Loucy (cell line): ENCODE measurements at regions not wholly inside any gene's neighbourhood (a gene's known extent, or its start where the extent isn't known, plus 50 kb on each side); places are given as distances from the start of the nearest gene placed in this dataset.
"Not testable (repeated sequence)": the region's sequence is repeated elsewhere in the genome, so short reads cannot be mapped to it uniquely, and the experiment has no call there.

Experiments used
- H2AFZ ChIP-seq: fragments of 200-600 bp; sonication (generic); 2 replicates; pipeline ENCODE4 v1.6.0; 2016; ENCODE audit warnings: antibody characterized with exemption, mild to moderate bottlenecking, low read length, moderate library complexity
- H3F3A ChIP-seq: fragments of 200-600 bp; 2 replicates; pipeline ENCODE4 v1.6.0; 2016; ENCODE audit warnings: antibody characterized with exemption, low read depth, mild to moderate bottlenecking
- H3K27me3 ChIP-seq: fragments of 200-600 bp; sonication (generic); 2 replicates; pipeline ENCODE4 v1.6.1; 2014; ENCODE audit warnings: low read length, mild to moderate bottlenecking; ENCODE audit not compliant: insufficient read depth, poor library complexity, severe bottlenecking
- H3K36me3 ChIP-seq: fragments of 200-600 bp; sonication (generic); 2 replicates; pipeline ENCODE4 v1.6.1; 2016; ENCODE audit warnings: low read length; ENCODE audit not compliant: insufficient read depth
- H3K4me1 ChIP-seq: fragments of 200-600 bp; sonication (generic); 2 replicates; pipeline ENCODE4 v1.5.1; 2014; ENCODE audit warnings: low read length, mild to moderate bottlenecking; ENCODE audit not compliant: insufficient read depth, poor library complexity, severe bottlenecking
- H3K4me2 ChIP-seq: fragments of 200-600 bp; sonication (generic); 2 replicates; pipeline ENCODE4 v1.6.0; 2014; ENCODE audit warnings: antibody characterized with exemption, low read length, low read depth, mild to moderate bottlenecking; ENCODE audit not compliant: poor library complexity, severe bottlenecking
- H3K4me3 ChIP-seq: fragments of 200-600 bp; sonication (generic); 2 replicates; pipeline ENCODE4 v1.5.1; 2014; ENCODE audit warnings: low read length, mild to moderate bottlenecking, mixed read lengths; ENCODE audit not compliant: poor library complexity, severe bottlenecking
- H3K79me2 ChIP-seq: fragments of 200-600 bp; sonication (generic); 2 replicates; pipeline ENCODE4 v1.6.1; 2014; ENCODE audit warnings: low read length; ENCODE audit not compliant: insufficient read depth
- H3K9ac ChIP-seq: fragments of 200-600 bp; sonication (generic); 2 replicates; pipeline ENCODE4 v1.6.0; 2014; ENCODE audit warnings: mild to moderate bottlenecking, low read depth, low read length, moderate library complexity; ENCODE audit not compliant: poor library complexity, severe bottlenecking
- H3K9me2 ChIP-seq: fragments of 200-600 bp; sonication (generic); replicated peaks from 2 replicates; pipeline ENCODE4 v1.6.1; 2016; ENCODE audit warnings: low read depth, low read length, mixed read lengths
- H3K9me3 ChIP-seq: fragments of 200-600 bp; sonication (generic); 2 replicates; pipeline ENCODE4 v1.6.1; 2014; ENCODE audit warnings: mild to moderate bottlenecking, antibody characterized with exemption, low read length, low read depth; ENCODE audit not compliant: insufficient read depth
- H4K20me1 ChIP-seq: fragments of 200-600 bp; sonication (generic); 2 replicates; pipeline ENCODE4 v1.6.0; 2014; ENCODE audit warnings: antibody characterized with exemption, low read length, mild to moderate bottlenecking; ENCODE audit not compliant: insufficient read depth, poor library complexity, severe bottlenecking

DNA sequence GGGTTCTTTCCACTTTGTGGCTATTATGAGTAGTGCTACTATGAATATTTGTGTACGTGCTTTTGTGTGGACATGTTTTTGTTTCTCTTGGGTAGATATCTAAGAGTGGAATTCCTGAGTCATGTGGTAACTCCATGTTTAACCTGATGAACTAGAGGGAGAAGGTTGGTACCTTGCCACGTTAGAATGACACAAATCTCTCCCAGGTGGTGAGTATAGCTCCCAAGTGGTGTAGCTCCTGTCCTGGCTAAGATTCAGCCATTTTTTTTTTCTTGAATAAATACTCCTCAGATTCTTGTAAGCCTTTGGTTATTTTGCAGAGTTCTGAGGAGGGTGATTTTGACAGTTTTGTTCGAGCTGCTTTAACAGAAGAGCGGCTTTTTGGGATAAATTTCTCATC lies 83.2 kb upstream of the DPP6 start:
- H3K79me2 ChIP-seq, H3K4me3 ChIP-seq, H3K27me3 ChIP-seq, H3K9ac ChIP-seq, H3F3A ChIP-seq, H3K4me2 ChIP-seq, H3K36me3 ChIP-seq, H2AFZ ChIP-seq, H3K9me3 ChIP-seq, H3K4me1 ChIP-seq, H4K20me1 ChIP-seq, H3K9me2 ChIP-seq: not testable (repeated sequence)

DNA sequence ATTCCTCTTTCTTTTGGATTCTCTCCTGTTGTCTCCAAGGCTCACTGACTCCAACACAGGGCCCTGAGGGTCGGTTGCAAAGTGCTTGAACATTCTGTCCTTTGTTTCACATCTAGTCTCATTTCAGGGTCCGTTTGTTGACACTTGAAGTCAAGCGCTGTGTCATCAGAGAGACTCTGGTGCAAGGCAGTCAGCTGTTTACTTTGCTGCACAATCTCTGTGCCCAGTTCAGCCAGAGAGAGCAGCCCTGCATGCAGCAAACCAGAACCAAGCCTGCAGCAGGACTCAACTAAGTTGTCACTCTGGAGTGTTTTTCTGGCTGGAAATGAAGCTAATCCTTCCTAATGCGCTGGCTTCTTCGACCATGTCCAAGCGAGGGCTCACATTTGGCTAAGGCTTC lies 77.6 kb upstream of the DPP6 start:
- not testable (repeated sequence) for H3F3A ChIP-seq, H3K9me3 ChIP-seq, H3K4me1 ChIP-seq

DNA sequence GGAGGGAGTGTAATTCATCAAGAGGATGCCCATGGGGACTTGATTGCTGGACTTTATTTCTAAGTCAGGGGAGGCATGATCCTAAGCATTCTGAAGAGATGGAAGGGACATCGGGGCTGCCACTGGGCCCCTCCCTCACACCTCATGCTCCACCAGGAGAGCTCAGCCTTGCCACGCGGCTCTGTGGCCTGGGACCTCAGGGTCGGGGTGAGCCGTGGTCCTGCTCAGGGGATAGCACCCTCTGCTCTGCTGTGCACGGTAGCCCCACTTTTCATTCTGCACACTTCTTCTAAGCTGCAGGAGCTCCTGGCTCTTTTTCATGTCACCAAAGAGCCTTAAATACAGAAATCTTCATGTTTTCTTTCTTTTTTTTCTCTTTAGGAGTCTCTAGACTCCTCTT lies 75.5 kb upstream of the DPP6 start:
- not testable (repeated sequence) for H4K20me1 ChIP-seq, H3K79me2 ChIP-seq, H3K27me3 ChIP-seq, H3K4me3 ChIP-seq, H3K9me2 ChIP-seq, H3K4me2 ChIP-seq, H3K4me1 ChIP-seq, H3K36me3 ChIP-seq, H3K9ac ChIP-seq, H3F3A ChIP-seq, H2AFZ ChIP-seq, H3K9me3 ChIP-seq

More for the DNA sequence above, 77.6 kb upstream of the DPP6 start:
- H3K79me2 ChIP-seq, H4K20me1 ChIP-seq, H3K27me3 ChIP-seq, H3K9ac ChIP-seq, H3K36me3 ChIP-seq, H3K9me2 ChIP-seq, H3K4me3 ChIP-seq, H2AFZ ChIP-seq, H3K4me2 ChIP-seq: not testable (repeated sequence)

DNA sequence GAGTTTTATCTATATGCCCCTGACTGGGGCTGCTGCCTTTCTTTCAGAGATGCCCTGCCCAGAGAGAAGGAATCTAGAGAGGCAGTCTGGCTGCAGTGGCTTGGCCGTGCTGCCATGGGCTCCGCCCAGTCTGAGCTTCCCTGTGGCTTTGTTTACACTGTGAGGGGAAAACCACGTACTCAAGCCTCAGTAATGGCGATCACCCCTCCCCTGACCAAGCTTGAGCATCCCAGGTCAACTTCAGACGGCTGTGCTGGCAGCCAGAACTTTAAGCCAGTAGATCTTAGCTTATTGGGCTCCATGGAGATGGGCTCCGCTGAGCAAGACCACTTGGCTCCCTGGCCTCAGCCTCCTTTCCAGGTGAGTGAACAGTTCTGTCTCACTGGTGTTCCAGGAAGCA lies 69.0 kb upstream of the DPP6 start:
- not testable (repeated sequence) for H2AFZ ChIP-seq, H3K79me2 ChIP-seq

DNA sequence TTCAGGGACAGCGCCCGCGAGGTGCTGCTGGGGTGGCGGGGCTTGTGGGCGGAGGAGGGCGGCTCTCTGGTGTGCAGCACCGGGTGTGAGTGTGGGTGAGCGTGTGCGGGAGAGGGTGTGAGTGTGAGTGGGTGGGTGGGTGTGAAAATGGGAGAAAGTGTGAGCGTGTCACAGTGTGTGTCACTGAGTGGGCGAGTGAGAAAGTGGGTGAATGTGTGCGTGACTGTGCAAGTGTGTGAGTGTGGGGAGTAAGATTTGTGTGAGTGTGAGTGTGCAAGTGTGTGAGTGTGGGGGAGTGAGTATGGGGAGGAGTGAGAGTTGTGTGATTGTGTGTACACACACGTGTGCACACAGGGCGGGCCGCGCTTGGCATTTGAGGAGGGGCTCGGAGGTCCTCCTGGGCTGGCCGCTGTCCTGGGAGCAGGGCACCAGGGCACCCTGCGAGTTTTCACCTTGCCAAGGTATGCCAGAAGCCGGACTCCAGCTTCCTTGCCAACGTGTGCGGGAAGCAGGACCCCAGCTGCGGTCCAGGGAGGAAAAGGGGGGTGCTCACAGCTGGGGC lies 63.1 kb upstream of the DPP6 start:
- H2AFZ ChIP-seq, H3K4me3 ChIP-seq, H4K20me1 ChIP-seq, H3K36me3 ChIP-seq, H3K4me1 ChIP-seq, H3K9me3 ChIP-seq, H3K4me2 ChIP-seq, H3K79me2 ChIP-seq, H3K9ac ChIP-seq, H3K27me3 ChIP-seq, H3F3A ChIP-seq, H3K9me2 ChIP-seq: not testable (repeated sequence)

More for the DNA sequence above, 69.0 kb upstream of the DPP6 start:
- not testable (repeated sequence) for H3K9ac ChIP-seq, H4K20me1 ChIP-seq, H3K4me2 ChIP-seq, H3K36me3 ChIP-seq, H3K27me3 ChIP-seq, H3K9me3 ChIP-seq, H3K4me1 ChIP-seq, H3K4me3 ChIP-seq, H3K9me2 ChIP-seq, H3F3A ChIP-seq

DNA sequence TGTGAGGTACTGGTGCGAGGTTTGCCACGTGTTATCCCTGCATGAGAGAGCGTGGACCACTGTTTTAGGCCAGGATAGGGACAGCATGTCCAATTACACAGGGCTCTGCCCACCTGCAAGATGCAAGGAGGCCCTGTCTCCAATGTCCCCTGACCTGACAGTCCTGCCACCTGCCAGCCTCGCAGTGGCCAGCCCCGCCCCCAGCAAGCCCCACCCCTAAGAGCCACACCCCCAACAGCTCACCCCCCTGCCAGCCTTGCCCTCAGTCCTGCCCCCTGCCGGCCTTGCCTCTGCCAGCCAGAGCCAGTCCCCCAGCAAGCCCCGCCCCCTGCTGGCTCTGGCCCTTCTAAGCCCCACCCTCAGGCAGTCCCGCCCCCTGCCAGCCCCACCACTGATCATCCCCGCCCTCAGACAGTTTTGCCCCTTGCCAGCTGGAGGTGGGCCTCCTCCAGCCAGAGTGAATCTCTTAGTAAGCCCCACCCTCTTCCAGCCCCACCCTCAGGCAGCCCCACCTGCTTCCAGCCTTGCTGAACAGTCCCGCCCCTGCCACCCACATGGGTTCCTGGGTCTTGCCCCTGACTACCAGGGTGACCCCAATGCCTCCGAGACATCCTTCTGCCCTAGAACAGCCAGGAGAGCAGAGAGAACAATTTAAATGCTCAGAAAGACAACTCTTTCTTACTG lies 62.3 kb upstream of the DPP6 start:
- H3K27me3 ChIP-seq: not testable (repeated sequence)

DNA sequence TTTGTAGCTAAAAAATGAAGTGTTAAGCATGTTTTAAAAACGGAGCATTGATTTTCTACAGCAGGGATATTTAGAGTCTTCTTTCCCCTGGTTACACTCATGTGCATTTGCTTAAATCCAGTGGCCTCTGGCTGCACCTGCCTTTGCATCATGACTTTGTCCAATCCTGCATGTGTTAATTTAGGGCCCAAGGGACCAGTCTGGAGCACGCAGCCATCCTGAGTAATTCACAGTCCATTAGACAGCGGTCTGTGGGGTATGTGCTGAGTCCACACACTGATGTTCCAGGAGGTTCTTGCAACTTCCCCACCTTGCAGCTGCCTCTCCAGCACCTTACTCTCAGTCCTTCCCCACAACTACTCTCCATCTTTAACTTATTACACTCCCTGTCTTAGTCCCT lies 60.7 kb upstream of the DPP6 start:
- not testable (repeated sequence) for H3K4me1 ChIP-seq, H3K9me3 ChIP-seq, H3F3A ChIP-seq, H4K20me1 ChIP-seq, H3K36me3 ChIP-seq, H3K4me2 ChIP-seq, H3K27me3 ChIP-seq, H3K4me3 ChIP-seq, H2AFZ ChIP-seq, H3K79me2 ChIP-seq, H3K9ac ChIP-seq, H3K9me2 ChIP-seq

More for the DNA sequence above, 62.3 kb upstream of the DPP6 start:
- not testable (repeated sequence) for H3F3A ChIP-seq, H3K9me3 ChIP-seq, H2AFZ ChIP-seq, H3K9ac ChIP-seq, H3K9me2 ChIP-seq, H4K20me1 ChIP-seq, H3K79me2 ChIP-seq, H3K36me3 ChIP-seq, H3K4me1 ChIP-seq, H3K4me3 ChIP-seq, H3K4me2 ChIP-seq
